ENCODE measurements at regions not wholly inside any gene's neighbourhood (a gene's known extent, or its start where the extent isn't known, plus 50 kb on each side); places are given as distances from the start of the nearest gene placed in this dataset.

DNA sequence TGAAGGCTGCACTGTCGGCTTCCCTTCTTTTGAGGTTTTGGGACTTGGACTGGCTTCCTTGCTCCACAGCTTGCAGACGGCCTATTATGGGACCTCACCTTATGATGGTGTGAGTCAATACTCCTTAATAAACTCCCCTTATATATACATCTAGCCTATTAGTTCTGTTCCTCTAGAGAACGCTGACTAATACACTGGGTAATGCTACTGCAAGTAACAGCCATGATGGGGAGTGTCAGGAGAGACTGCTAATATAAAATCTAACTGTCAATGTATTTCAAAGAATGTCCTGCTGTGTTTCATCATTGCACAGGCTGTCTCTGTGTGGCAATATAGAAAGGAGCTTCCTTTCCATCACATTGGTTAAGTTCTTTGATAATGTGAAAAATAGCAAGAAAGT lies 57.7 kb upstream of the UST start:
- no peaks in the 10 kb centered on the region for H4K20me1 ChIP-seq (ENCODE audit: insufficient read depth)
- H3K9ac ChIP-seq: no peak overlapping the region
- no peaks in the 10 kb centered on the region for H3K79me2 ChIP-seq (ENCODE audit: insufficient read depth)
- no peak for DNase-seq
- H3K27me3 ChIP-seq (ENCODE audit: insufficient read depth): no peaks in the 10 kb centered on the region; the same call in 1 of the 2 replicates
- H2AFZ ChIP-seq (ENCODE audit: low read depth): no peak overlapping the region
- CTCF ChIA-PET: no interaction called here
- no peaks in the 10 kb centered on the region for H3K9me2 ChIP-seq
- H3F3A ChIP-seq (replicated peaks; ENCODE audit: insufficient read depth): no peaks in the 10 kb centered on the region
- POLR2A ChIA-PET: no interaction called here
- H3K36me3 ChIP-seq (replicated peaks in 1 of 2; ENCODE audit: control insufficient read depth in 1 of 2, insufficient read depth in 2 of 2, low read length in 1 of 2): no peaks in the 10 kb centered on the region
- no peak overlapping the region for H3K4me3 ChIP-seq (ENCODE audit: low read depth in 2 of 2, low read length in 1 of 2)
- 4% methylated on average over 3 of the region's 3 CpGs for WGBS (ENCODE audit: low lambda C conversion rate)
- no peak overlapping the region for H3K4me2 ChIP-seq
- H3K27ac ChIP-seq (ENCODE audit: low read depth in 2 of 2, low read length in 1 of 2): no peak overlapping the region
- H3K9me3 ChIP-seq: no peaks in the 10 kb centered on the region
- no peak for TF ChIP-seq NRF1 (IDR thresholded peaks at IDR 0.05; ENCODE audit: low read depth, low read length)
- TF ChIP-seq, protein P1, sequence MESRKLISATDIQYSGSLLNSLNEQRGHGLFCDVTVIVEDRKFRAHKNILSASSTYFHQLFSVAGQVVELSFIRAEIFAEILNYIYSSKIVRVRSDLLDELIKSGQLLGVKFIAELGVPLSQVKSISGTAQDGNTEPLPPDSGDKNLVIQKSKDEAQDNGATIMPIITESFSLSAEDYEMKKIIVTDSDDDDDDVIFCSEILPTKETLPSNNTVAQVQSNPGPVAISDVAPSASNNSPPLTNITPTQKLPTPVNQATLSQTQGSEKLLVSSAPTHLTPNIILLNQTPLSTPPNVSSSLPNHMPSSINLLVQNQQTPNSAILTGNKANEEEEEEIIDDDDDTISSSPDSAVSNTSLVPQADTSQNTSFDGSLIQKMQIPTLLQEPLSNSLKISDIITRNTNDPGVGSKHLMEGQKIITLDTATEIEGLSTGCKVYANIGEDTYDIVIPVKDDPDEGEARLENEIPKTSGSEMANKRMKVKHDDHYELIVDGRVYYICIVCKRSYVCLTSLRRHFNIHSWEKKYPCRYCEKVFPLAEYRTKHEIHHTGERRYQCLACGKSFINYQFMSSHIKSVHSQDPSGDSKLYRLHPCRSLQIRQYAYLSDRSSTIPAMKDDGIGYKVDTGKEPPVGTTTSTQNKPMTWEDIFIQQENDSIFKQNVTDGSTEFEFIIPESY (IDR thresholded peaks at IDR 0.05; ENCODE audit: borderline replicate concordance, low read depth): no peak
- no peak for TF ChIP-seq CHD2 (IDR thresholded peaks at IDR 0.05; ENCODE audit: low read length, partially characterized antibody)
- no peak for TF ChIP-seq RAD21 (IDR thresholded peaks at IDR 0.05; ENCODE audit: low read length)
- TF ChIP-seq, protein P2, sequence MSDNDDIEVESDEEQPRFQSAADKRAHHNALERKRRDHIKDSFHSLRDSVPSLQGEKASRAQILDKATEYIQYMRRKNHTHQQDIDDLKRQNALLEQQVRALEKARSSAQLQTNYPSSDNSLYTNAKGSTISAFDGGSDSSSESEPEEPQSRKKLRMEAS (IDR thresholded peaks at IDR 0.05; ENCODE audit: low read depth): no peak
- no peak for TF ChIP-seq SIN3A (IDR thresholded peaks at IDR 0.05; ENCODE audit: borderline replicate concordance, low read depth, low read length)
- TF ChIP-seq RCOR1 (IDR thresholded peaks at IDR 0.05; ENCODE audit: low read length): no peak
- TF ChIP-seq, protein P3, sequence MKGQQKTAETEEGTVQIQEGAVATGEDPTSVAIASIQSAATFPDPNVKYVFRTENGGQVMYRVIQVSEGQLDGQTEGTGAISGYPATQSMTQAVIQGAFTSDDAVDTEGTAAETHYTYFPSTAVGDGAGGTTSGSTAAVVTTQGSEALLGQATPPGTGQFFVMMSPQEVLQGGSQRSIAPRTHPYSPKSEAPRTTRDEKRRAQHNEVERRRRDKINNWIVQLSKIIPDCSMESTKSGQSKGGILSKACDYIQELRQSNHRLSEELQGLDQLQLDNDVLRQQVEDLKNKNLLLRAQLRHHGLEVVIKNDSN (IDR thresholded peaks at IDR 0.05; ENCODE audit: borderline replicate concordance, low read depth): no peak
- no peaks in the 10 kb centered on the region for H3K4me1 ChIP-seq (ENCODE audit: control insufficient read depth in 1 of 2, insufficient read depth in 2 of 2, low read depth in 1 of 2, low read length in 1 of 2)

DNA sequence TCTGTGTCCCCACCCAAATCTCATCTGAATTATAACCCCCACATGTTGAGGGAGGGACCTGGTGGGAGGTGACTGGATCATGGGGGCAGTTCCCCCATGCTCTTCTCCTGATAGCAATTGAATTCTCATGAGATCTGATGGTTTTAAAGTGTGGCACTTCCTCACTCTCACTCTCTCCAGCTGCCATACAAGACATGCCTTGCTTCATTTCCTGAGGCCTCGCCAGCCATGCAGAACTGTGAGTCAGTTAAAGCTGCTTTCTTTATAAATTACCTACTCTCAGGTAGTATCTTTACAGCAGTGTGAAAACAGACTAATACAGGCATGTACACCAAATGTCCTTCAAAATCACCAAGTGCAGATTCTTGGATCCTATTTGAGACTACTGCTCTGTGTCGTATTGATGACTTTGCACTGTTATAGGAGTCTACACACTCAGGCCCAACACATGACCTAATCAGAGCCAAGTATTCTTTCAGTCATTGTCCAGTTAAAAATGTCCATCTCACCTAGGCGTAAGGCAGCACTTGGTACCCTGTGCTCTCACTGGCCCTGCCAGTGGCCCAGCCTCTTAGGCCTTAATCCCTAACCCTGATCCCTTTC lies 52.8 kb upstream of the UST start:
- WGBS (ENCODE audit: low lambda C conversion rate): 15% methylated on average over 3 of the region's 3 CpGs
- no peak for DNase-seq
- Histone ChIP-seq H3F3A (replicated peaks; ENCODE audit: insufficient read depth) (no peaks in the 10 kb centered on the region), H3K4me3 (ENCODE audit: low read depth in 2 of 2, low read length in 1 of 2) (no peak overlapping the region), H4K20me1 (ENCODE audit: insufficient read depth) (no peaks in the 10 kb centered on the region), H3K79me2 (ENCODE audit: insufficient read depth) (no peaks in the 10 kb centered on the region), H3K27ac (ENCODE audit: low read depth in 2 of 2, low read length in 1 of 2) (no peak overlapping the region), H3K4me1 (ENCODE audit: control insufficient read depth in 1 of 2, insufficient read depth in 2 of 2, low read depth in 1 of 2, low read length in 1 of 2) (no peaks in the 10 kb centered on the region), H3K36me3 (replicated peaks in 1 of 2; ENCODE audit: control insufficient read depth in 1 of 2, insufficient read depth in 2 of 2, low read length in 1 of 2) (no peaks in the 10 kb centered on the region), H3K27me3 (ENCODE audit: insufficient read depth) (no peaks in the 10 kb centered on the region; the same call in 1 of the 2 replicates), H3K9me3 (no peaks in the 10 kb centered on the region), H3K4me2 (no peak overlapping the region), H3K9me2 (no peaks in the 10 kb centered on the region), H2AFZ (ENCODE audit: low read depth) (no peak overlapping the region), H3K9ac (no peak overlapping the region)
- POLR2A ChIA-PET: no interaction called here
- TF ChIP-seq, protein P3 (IDR thresholded peaks at IDR 0.05; ENCODE audit: borderline replicate concordance, low read depth): no peak
- CTCF ChIA-PET: no interaction called here
